Stimulated activated CD4-positive, alpha-beta T cell treated with anti-CD3 and anti-CD28 coated beads, Interleukin-1b, Interleukin-23, amount 100 ng/mL, for 4 hours (primary cell): ENCODE measurements at regions not wholly inside any gene's neighbourhood (a gene's known extent, or its start where the extent isn't known, plus 50 kb on each side); places are given as distances from the start of the nearest gene placed in this dataset.
A peak's percentile ranks its signal among the peaks of the same experiment; 100 is the strongest.

Experiments
- DNase-seq, 2 donors: peaks; one replicate each; pipeline ENCODE4 v3.0.0-alpha.2; 2020; ENCODE audit warnings: low read depth in 2 of 2

- DNase-seq: peak; percentile 63 to 82
These were observed 53.7 kb upstream of the KDM4C start for GRCh38 chr9:6703898-6704639.

DNA sequence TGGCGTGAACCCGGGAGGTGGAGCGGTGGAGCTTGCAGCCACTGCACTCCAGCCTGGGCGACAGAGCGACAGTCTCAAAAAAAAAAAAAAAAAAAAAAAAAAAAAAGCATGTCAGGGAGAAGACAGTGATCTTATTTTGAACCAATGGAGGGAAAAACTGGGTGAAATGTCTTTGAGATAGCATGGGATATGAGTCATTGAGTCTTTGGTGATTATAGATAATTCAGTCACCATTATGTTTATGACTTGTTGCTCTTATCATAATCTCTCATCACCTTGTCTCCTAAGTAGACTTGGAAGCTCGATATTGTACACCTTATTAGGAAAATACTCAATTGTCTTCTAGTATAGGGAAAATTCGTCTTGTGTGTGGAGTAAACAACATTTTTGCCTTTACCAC lies 55.1 kb upstream of the KDM4C start:
- no peak for DNase-seq

DNA sequence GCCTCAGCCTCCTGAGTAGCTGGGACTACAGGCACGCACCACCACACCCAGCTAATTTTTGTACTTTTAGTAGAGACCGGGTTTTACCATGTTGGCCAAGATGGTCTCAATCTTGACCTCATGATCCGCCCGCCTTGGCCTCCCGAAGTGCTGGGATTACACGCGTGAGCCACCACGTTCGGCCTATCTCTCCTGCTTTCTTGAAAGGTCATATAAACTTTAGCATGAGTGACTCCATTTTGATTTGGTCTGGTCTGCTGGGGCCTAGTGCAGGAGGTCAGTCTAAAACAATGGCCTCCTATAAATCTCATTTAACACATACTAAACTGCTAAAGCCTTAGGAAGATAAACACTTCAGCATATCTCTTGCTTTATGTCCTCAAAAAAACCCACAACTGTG lies 50.6 kb upstream of the GLDC start:
- DNase-seq: no peak

DNA sequence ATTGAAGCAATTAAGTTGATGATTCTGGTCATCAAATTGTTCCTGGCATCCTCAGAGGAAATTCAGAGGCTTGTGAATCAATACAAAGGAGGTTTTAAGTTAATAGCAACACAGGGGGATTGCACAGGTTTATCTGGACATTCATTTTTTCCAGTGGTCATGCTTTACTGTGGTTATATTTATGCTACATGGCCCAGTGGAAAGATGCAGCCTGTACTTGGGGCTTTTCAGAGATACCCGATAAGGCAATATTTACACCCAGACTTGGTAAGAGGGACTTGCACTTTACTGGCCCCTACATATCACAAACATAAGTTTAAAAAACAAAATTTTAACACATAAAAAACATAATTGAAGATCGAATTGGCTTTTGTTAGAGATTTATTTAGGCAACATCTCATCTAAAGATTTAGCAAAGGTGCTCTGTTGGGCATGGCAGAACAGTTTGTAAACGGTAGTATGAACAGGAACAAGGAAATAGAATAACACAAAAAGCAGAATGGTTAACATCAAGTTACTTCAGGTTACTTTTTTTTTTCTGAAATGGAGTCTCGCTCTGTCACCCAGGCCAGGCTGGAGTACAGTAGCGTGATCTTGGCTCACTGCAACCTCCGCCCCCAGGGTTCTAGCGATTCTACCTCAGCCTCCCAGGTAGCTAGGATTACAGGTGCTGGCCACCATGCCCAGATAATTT lies 49.7 kb upstream of the GLDC start:
- DNase-seq: no peak
